Inflammatory macrophage (primary cell): ENCODE measurements at regions not wholly inside any gene's neighbourhood (a gene's known extent, or its start where the extent isn't known, plus 50 kb on each side); places are given as distances from the start of the nearest gene placed in this dataset.

Experiments used
- DNase-seq, 2 donors: peaks; one replicate each; pipeline ENCODE4 v3.0.0-alpha.2; 2020 to 2022

DNA sequence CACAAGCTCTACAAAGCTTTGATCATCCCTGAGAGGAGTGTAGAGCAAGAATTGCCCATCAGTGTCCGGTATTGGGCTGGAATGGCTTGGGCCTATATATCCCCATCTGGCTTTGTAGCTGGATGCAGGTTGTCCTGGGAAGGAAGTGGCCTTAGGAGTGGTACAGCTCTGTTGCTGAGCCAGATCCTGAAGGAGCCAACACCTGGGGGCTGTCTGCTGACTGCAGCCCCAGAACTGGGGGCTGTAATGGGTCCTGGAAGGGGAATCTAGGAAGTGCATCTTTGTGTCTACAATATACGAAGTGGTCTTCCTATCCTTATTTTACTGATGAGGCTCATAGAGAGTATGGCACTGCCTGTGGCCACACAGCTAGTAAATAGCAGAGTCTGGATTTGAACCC is 145.9 kb downstream of the CDC5L start:
- no peak for DNase-seq

DNA sequence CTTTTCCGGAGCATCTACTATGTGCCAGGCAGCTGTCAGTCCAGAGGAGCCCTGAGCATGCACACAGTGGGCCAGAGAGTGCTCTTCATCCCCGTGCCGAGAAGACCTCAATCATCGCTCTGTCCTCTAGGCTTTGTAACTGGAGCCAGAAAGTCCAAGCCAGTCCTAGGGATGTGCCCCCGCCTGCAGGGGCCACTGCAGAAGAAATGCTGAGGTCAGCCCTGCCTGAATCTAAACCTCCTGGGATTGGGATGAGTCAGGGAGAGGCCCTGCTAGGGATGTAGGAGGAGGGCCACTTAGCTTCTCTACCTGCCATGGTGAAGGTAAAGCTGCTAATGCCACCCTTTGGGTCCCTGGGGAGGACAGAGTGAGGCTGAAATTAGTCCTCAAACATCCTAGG is 146.8 kb downstream of the CDC5L start:
- no peak for DNase-seq

DNA sequence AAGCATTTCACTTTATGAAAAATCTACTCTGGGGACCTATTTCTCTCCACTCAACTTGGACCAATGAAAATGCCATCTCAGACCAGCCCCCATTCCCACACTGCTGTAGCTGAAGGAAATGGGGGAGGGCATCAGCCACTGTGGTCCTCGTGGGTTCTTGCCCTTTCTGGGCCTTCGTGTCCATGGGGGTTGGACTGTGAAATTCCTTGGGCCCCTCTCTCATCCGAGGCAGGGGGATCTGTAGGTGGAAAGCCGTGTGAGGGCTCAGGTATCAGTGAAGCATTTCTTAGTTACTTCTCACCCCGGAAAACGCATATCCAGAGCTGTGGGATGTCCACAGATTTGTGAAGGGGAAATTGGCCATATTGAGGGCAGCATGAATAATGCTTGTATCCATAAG is 147.9 kb downstream of the CDC5L start:
- DNase-seq, result no peak

DNA sequence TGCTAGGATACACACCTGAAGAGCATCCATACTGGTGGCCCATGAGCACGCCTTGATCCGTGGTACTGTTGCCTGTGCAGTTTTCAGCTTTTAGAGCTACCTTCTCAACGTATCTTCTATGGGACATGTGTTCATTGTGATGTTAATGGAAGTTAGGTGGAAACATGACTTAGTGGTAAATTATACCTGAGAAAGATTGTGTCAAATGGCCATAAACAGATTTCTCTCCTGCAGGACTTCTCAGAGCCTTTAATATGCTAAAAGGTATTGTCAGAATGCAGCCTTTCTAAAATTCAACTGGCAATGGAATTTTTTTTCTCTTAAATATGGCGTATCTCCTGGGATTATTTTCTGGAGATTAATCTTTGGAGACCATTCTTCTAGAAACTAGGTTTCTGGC is 148.5 kb downstream of the CDC5L start:
- no peak for DNase-seq

DNA sequence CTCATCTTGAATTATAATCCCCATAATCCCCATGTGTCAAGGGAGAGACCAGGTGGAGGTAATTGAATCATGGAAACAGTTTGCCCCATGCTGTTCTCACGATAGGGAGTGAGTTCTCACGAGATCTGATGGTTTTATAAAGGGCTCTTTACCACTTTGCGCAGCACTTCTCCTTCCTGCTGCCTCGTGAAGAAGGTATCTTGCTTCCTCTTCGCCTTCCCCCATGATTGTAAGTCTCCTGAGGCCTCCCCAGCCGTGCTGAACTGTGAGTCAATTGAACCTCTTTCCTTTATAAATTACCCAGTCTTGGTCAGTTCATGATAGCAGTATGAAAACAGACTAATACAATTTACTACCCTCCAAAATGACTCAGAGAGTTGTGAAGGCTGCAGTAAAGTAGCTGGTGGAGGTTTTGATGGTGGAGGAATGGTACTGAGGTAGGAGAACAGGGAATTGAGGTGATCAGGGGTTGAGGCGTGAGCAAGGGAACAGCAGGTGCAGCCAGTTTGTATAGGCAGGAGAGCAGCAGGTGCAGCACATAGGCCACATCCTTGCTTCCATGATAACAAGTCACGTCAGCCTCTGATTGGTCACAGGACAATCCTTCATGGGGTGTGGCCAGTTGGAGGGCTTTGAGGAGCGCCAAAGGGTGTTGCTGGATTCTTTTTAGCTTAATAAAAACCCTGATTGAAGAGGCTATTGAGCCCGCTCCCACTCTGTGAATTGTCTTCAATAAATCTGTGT is 150.0 kb downstream of the CDC5L start:
- DNase-seq, result no peak

DNA sequence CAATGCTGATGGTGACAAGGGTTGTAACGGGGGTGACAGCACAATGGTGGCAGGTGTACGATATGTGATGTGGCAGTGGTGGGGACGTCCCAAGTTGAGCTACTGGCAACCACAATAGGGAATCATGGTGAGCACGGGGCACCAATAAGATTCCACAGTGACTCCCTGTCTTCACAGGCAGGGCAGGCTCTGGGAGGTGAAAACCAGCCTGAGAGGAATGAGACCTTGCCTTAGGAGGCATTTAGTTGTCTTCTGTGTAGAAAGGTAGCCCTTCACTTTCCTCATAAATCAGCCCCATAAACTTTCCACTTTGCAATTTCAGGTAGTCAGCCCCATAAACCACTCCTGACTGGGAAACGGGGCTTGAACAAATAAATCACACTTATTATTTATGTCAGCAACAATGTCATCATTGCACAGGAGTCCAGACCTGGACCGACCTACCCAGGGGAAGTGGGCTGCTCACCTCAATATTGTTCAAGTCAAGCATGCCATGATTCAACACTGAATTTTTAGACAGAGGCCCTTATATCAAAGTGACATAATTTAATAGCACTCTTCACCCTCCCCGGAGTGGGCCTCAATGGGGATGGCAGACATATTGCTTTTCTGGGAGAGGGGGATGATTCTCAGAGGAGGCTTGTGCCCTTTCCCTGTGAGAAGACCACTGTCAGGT is 150.8 kb downstream of the CDC5L start:
- DNase-seq, result no peak

DNA sequence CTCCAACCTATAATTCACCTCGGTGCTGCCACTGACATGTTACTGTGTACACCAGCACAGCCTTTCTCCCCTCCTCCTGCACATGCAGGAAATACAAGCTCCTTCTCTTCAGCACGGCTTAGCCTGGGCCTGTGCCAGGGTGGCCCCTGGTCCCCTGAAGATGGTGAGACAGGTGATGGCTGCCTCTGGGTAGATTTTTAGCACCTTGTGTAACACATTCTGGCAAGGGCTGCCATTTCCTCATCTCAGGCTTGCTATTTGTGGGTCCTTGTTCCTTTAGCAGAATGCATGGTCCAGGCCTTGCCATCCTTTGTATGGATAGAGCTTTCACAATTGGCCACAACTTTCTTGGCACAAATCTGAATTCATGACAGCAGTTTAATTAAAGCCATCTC is 151.3 kb downstream of the CDC5L start:
- peak in 1 of 2 donors; percentile 7 for DNase-seq

DNA sequence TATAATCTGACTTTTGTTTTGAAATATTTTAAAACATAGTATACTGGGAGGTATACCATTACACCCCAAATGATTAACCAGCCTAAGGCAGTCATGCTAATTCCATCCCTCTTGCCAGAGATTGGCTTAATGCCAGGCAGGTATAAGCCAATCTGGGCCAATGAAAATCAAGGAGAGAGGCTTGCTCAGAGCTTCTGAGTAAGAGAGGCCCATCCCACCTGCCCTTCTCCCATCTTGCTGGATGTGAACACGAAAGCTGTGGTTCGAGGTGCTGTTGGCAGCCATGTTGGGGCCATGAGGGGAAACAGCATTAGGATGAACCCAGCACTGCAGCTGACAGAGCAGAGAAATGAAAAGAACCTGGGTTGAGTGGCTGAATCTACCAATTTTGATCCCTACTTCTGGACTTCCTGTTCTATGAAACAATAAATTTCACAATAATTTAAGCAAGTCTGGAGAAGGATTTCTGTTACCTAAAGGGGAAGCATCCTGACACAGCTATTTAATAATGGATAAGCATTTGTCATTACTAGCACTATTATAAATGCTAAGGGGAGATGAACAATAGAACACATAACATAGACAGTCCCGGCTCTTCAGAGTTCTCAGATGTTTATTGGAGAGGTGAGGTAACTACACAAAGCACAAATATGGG is 152.3 kb downstream of the CDC5L start:
- peak in 1 of 2 donors; percentile 64 for DNase-seq

DNA sequence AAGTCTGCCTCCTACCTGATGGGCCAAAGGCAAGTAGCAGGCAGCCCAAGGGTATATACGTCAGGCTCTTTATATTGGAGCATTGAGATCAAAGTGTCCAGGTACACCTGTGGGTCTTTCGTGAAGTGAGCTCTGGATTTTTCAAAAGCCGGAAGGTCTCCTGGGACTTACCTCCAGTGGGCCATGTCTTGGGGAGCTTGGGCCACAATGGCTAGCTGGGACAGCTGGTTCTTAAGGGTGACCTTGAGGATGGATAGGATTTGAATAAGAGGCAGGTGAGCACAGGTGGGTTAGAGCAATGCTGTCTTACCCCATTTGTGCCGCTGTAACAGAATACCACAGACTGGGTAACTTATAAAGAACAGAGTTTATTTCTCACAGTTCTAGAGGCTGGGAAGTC is 153.4 kb downstream of the CDC5L start:
- no peak for DNase-seq

DNA sequence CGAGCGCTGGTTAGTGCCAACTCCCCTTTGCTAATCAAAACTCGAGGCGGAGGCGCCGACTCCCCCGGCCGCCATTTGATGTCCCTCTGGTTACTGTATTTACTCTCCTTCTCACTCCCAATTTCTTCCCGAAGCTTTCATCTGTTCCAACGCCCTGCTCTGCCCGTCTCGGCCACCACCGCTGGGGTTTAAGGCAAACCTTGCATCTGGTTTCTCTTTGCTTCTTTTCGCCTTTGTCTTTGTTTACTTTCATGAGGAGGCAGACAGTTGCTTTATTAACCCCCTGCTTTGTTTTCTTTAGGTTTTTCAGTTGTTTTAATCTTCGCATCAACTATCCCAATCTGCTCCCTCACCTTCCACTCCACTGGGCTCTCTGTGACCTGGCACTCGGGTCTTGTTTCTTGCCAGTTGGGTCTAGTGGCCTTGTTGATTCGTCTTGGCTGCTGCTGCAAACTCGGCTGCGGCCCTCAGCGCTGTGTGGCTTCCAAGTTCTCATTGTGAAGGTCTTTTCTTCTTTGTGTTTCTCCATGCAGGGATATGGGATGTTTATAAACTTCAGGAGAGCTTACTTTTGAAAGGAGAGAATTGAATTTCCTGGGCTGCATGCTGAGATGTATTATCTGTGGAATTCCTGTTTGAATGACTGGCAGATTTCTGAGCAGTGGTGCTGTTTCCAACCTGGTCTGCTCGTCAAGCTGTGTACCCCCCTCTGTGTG is 155.1 kb downstream of the CDC5L start:
- DNase-seq, result no peak

DNA sequence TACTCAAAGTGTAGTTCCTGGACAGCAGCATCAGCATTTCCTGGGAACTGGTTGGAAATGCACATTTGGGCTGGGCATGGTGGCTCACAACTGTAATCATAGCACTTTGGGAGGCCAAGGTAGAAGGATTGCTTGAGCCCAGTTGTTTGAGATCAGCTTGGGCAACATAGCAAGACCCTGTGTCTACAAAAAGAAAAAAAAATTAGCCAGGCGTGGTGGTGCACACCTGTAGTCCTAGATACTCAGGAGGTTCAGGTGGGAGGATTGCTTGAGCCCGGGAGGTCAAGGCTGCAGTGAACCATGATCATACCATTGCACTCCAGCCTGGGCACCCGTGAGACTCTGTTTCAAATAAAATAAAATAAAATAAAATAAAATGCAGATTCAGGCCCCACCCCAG is 156.2 kb downstream of the CDC5L start:
- DNase-seq, result no peak

DNA sequence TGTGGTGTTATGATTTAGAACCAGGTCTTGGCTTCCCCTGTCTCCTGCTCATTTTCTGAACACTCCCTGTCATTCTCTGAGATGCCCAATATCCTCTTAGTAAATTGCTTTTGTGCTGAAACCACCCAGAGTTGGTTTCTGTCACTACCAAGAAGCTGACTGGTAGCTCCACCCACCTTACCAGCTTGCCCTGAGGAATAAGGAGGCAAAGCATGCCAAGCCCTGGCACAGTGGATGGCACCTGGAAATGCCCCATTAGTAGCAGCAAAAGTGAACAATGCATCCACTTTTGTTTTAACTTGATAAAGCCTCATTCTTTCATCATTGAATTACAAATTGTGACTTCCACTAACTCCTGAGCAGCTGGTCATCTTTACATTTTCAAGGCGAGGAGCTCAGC is 157.7 kb downstream of the CDC5L start:
- no peak for DNase-seq

DNA sequence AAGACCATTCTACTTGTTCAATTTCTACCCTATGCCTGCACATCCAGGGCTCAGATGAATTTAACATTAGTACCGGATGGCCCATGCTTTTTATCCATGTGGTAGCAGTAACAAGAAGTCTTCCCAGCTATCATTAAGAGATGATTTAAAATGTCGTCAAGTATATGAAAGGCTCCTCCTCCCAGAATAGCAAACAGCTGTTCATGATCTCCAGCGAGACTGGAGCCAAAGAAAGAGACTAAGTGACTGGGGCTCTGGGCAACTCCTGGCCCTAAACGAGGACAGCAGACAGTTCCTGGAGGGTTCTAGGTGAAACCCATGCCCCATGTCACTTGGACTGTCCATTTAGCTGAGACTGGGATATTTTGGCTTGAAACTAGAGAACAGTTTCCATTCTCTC is 160.8 kb downstream of the CDC5L start:
- no peak for DNase-seq

DNA sequence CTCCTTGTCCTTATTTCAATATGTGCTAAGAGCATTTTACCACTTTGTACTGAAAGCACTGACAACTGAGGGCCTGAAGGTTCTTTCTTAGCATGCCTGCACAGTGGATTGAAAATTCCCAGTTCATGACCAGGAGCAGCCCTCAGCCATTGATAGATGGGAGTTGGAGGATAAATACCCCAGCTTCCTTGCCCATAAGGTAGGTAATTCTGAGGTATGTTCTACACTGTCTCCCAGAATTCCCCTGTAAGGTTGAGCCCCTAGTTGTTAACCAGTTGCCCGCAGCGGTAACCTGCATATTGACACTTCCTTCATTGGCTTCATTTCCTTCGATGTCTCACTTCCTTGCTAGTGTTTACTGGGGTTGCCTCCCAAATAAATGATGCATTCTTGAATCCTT is 162.0 kb downstream of the CDC5L start:
- DNase-seq, result no peak

DNA sequence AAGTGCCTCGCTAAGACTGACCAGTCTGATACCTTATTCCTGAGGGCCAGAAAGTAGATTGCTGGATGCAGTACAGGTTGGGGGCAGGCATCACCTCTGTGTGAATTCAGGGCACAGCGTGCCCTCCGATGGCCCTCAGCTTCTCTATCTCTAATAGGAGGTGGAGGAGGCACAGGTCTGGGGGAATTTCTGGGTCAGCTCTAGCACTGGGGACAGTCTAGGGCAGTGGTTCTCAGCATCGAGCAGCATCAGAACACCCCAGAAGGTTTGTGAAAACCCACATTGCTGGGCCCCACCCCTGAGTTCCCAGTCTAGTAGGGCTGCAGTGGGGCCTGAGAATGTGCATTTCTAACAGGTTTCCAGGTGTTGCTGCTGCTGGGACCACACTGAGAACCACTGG is 166.7 kb downstream of the CDC5L start:
- no peak for DNase-seq

DNA sequence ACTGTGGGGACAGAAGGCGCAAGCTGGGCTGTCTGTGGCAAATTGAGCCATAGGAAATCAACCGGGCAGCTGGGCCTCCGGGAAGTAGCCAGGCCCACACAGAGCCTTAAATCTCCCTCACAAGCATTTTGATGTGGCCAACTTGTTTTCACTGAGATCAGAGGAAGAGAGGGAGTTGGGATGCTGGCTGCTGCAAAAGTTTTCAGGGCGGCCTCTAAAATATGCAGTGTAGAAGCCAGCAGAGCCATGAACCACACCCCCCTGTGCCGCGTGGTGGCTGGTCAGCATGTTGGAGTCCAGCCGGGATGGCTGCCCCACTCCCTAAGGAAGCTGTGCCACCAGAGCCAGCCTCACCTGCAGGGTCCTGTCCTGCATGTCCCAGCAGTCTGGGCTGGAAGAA is 167.4 kb downstream of the CDC5L start:
- no peak for DNase-seq

DNA sequence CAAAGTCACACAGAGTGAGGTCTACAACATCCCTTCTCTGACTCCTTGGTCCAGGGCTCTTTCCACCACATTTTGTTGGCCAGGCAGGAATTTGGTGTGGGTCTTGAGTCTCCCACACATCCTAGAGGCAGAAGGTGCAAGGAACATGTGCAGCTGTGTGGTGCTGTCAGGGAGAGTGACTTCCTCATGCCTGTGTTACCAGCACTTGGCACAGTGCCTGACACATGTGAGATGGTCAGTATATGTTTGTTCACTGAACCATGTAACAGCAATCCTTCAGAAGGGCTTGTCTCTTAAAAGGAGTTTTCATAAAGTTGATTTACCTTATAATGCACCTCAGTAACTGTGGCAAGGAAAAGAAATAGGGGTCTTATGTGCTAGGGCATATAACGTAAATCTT is 168.5 kb downstream of the CDC5L start:
- peak; percentile 58 to 62 for DNase-seq

DNA sequence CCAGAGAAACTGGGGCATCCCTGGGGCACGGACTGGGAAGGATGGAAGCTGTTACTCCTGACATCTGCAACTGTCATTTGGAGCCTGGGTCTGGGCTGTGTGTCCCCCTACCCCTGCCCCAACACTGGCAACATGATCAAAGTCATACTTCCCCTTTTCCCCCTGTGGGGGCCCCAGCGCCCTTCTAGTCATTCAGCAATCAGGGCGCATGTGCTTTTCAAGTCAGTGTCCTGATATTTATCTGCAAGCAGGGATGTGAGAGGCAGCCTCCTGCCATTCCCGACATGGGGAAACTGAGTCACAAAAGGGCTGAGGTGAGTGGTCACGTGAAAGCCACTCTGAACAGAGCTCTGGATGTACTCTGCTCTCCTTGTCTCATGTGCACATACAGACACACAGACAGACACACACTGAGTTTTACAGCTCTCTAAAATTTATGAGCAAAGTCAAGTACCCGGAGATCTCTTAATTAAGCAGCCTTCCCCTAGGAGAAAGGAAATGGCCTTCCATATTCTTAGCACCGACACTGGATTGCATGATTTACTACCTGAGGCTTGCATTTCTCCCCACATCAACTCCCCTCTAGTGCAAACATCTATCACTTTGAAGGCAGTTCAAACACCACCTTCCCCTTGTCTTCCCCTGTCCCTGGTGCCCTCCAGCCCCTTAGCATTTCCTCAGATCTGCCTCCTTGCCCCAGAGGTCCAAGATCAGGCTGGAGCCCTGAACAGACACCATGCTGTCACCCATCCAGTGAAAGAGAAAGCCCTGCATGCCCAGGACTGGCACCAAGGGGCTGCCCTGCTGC is 170.7 kb downstream of the CDC5L start:
- DNase-seq, result no peak

DNA sequence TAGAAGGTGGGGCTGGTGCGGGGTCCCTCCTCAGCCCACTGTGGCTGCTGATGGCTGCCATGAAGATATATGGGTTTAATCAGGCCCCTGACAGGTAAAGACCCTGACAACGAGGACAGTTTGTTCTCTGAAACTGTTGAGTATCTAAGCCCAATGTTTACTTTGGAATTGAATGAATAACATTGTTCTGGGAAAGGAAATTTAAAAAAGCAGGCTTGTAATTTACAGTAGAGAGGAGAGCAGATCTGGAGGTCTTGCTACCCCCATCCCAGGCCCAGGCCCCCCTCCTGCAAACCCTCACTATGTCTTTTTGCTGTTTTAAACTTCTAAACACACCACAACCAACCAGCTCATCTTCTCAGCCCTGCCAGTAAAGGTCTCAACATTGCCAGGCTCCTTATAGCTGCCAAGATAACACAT is 171.3 kb downstream of the CDC5L start:
- no peak for DNase-seq

DNA sequence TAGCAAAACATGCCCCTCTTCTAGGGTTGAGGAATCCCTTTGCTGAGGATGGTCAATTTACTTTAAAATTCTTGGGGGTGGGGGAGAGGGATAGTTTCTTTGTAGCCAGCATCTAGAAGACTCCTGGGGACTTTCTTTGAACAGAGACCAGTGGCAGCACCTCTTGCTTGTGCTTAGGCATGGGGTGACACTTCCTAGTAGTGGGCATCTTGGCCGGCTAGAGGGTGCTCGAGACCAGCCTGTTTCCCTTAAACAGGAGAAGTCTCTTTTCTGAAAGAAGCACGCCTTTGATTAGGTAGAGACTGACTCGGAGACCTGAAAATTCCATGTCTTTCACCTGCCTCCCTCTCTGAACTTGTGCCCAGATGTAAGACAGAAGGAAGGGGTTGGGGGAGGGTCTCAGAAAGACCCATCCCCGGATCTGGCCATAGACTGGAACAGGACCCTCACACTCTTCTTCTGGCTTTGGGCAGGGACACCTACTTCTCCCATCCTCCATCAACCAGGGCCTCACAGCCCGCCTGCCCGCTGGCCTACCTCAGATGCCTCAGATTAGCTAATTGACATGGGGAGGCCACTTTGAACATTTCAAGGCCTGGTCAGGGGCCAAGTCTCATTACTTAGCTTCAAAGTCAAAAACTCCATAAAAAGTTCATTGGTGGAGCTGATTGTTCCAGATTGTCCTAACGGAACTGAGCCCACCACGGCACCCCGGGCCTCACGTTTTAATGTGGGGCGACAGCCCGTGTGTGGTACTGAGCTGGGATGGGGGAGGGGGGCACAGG is 172.2 kb downstream of the CDC5L start:
- no peak for DNase-seq

DNA sequence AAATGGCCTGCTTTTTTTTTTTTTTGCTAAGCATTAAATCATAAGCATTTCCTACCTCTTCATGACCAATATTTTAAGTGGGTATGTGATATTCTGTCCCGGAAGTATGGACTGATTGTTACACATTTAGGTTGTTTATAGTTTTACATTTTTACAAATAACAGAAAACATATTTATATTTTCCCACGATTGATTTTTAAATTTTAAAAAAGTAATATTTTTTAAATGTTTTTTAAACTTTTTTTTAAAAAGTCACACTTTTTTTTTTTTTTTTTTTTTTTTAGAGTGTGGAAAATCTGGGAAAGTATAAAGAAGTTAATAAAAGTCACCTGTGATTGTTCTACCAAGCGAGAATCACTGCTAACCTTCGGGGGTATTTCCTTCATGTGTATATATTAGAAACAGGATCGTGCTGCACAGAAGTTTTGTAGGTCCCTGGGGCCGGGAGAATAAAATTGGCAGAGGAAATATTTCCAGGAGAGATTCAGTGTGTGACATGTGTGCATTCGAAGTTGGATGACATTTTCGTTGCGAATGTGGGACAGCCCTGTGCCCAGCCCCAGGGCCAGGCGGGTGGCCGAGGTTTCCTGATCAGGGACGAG is 173.1 kb downstream of the CDC5L start:
- no peak for DNase-seq
